Liver (tissue), 8 donors: ENCODE measurements at regions not wholly inside any gene's neighbourhood (a gene's known extent, or its start where the extent isn't known, plus 50 kb on each side); places are given as distances from the start of the nearest gene placed in this dataset.

Source experiments
- DNase-seq: peaks from one replicate; pipeline ENCODE4 v3.0.0-alpha.2; 2017; ENCODE audit warnings: low spot score
- H3K27ac ChIP-seq, 2 donors: one replicate each; pipeline ENCODE4 v1.7.0; 2013; ENCODE audit warnings: inconsistent platforms in 2 of 2, low read length in 2 of 2, control low read depth in 1 of 2, low read depth in 1 of 2, mild to moderate bottlenecking in 1 of 2
- H3K27me3 ChIP-seq, 4 donors: one replicate each; pipeline versions ENCODE4 v1.6.1 to v1.7.0; 2013; ENCODE audit warnings: low read length in 3 of 4, inconsistent platforms in 1 of 4, mild to moderate bottlenecking in 1 of 4, moderate library complexity in 1 of 4; ENCODE audit not compliant: control insufficient read depth in 4 of 4, insufficient read depth in 4 of 4
- H3K36me3 ChIP-seq, 4 donors: one replicate each; pipeline versions ENCODE4 v1.6.1 to v1.7.0; 2013; ENCODE audit warnings: low read length in 3 of 4, mild to moderate bottlenecking in 3 of 4, low read depth in 1 of 4, moderate library complexity in 1 of 4; ENCODE audit not compliant: control insufficient read depth in 4 of 4, insufficient read depth in 3 of 4
- H3K4me1 ChIP-seq, 4 donors: one replicate each; pipeline versions ENCODE4 v1.6.1 to v1.7.0; 2013; ENCODE audit warnings: low read length in 3 of 4, mild to moderate bottlenecking in 3 of 4, moderate library complexity in 1 of 4; ENCODE audit not compliant: control insufficient read depth in 4 of 4, insufficient read depth in 4 of 4
- H3K4me3 ChIP-seq, 3 donors: one replicate each; pipeline versions ENCODE4 v1.6.1 to v1.7.0; 2013; ENCODE audit warnings: low read length in 3 of 3, control low read depth in 1 of 3, low read depth in 1 of 3, mild to moderate bottlenecking in 1 of 3
- H3K9ac ChIP-seq, 2 donors: one replicate each; pipeline ENCODE4 v1.7.0; 2013; ENCODE audit warnings: low read length in 2 of 2, mild to moderate bottlenecking in 2 of 2, moderate library complexity in 2 of 2, control low read depth in 1 of 2, low read depth in 1 of 2
- H3K9me3 ChIP-seq, 4 donors: one replicate each; pipeline versions ENCODE4 v1.6.1 to v1.7.0; 2013; ENCODE audit warnings: low read length in 3 of 4; ENCODE audit not compliant: control insufficient read depth in 4 of 4
- EGR1 ChIP-seq, 2 donors: IDR thresholded peaks; 2 replicates each; pipeline ENCODE4 v1.6.1; 2016 to 2018; ENCODE audit warnings: antibody characterized with exemption in 2 of 2, low read depth in 2 of 2
- FOXA1 ChIP-seq: IDR thresholded peaks from 2 replicates; pipeline ENCODE4 v1.6.1; 2016; ENCODE audit warnings: antibody characterized with exemption
- FOXA2 ChIP-seq: IDR thresholded peaks from 2 replicates; pipeline ENCODE4 v1.6.1; 2016; ENCODE audit warnings: antibody characterized with exemption
- GABPA ChIP-seq, 2 donors: IDR thresholded peaks in 1 of 2; conservative IDR thresholded peaks in 1 of 2; 2 replicates each; pipeline ENCODE4 v1.6.1; 2016; ENCODE audit warnings: antibody characterized with exemption in 2 of 2, mild to moderate bottlenecking in 1 of 2, moderate library complexity in 1 of 2
- HNF4A ChIP-seq, 2 donors: conservative IDR thresholded peaks; 2 replicates each; pipeline ENCODE4 v1.6.1; 2016; ENCODE audit warnings: antibody characterized with exemption in 2 of 2, mild to moderate bottlenecking in 2 of 2
- HNF4G ChIP-seq: IDR thresholded peaks from 2 replicates; pipeline ENCODE4 v1.6.1; 2016; ENCODE audit warnings: antibody characterized with exemption
- JUND ChIP-seq, 2 donors: IDR thresholded peaks; 2 replicates each; pipeline ENCODE4 v1.6.1; 2016; ENCODE audit warnings: antibody characterized with exemption in 2 of 2
- RAD21 ChIP-seq, 2 donors: IDR thresholded peaks; 2 replicates each; pipeline ENCODE4 v1.6.1; 2016; ENCODE audit warnings: antibody characterized with exemption in 2 of 2, mild to moderate bottlenecking in 2 of 2
- SP1 ChIP-seq: IDR thresholded peaks from 2 replicates; pipeline ENCODE4 v1.6.1; 2018; ENCODE audit warnings: antibody characterized with exemption, mild to moderate bottlenecking
- TAF1 ChIP-seq: conservative IDR thresholded peaks from 2 replicates; pipeline ENCODE4 v1.6.1; 2016; ENCODE audit warnings: antibody characterized with exemption, mild to moderate bottlenecking
- YY1 ChIP-seq: IDR thresholded peaks from 2 replicates; pipeline ENCODE4 v1.6.1; 2016; ENCODE audit warnings: antibody characterized with exemption, mild to moderate bottlenecking
- WGBS: extraction: QIAGEN DNeasy Blood & Tissue Kit; methylation state at CpG from one replicate; pipeline ENCODE4 v1.1.7; 2013; 5-methylcytosine and 5-hydroxymethylcytosine counted together
- TF ChIP-seq, protein P1 (sequence below): IDR thresholded peaks from 2 replicates; pipeline ENCODE4 v1.6.1; 2016; ENCODE audit warnings: antibody characterized with exemption
- TF ChIP-seq, protein P2 (sequence below): IDR thresholded peaks from 2 replicates; pipeline ENCODE4 v1.6.1; 2016; ENCODE audit warnings: antibody characterized with exemption, mild to moderate bottlenecking
- TF ChIP-seq, protein P3 (sequence below): fragments of 150-350 bp; IDR thresholded peaks from 2 replicates; pipeline ENCODE4 v1.5.1; 2017; ENCODE audit warnings: improper control_type of control experiment, low read depth, low read length; ENCODE audit not compliant: missing input control
- donor health status: healthy.
- donor health status: healthy.
- donor health status: healthy.
- donor health status: healthy.
- donor health status: healthy.

DNA sequence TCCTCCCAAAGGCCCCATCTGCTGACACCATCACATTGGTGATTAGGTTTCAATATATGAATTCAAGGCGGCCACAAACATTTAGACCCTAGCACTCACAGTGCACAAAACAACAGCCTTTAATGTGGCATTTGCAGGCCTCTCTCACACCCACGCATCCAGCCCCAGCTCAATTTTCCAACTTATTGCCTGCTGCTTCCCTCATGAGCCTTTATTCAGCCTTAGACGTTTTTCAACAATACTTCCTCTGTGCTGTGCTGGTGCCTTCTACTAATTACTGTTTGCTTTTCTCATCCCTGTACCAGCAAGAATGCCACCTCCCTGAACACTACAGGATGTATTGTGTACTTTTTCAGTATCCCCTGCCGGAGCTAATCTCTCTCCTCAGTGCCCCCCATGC, 334.6 kb downstream of the GABRB3 start:
- Histone ChIP-seq H3K9ac (no peak overlapping the region), H3K27ac (no peak overlapping the region), H3K4me1 (no peaks in the 10 kb centered on the region), H3K4me3 (no peak overlapping the region), H3K27me3 (peaks cover 0 to 3% (median 0%) of the 10 kb centered on the region in 4 donors), H3K36me3 (no peaks in the 10 kb centered on the region), H3K9me3 (peaks cover 0 to 2% (median 0%) of the 10 kb centered on the region in 4 donors)
- TF ChIP-seq RAD21 (IDR thresholded peaks at IDR 0.05) (no peak), JUND (IDR thresholded peaks at IDR 0.05) (no peak), GABPA (IDR thresholded peaks at IDR 0.05 in 1 of 2, conservative IDR thresholded peaks at IDR 0.05 in 1 of 2) (no peak), FOXA1 (no peak), EGR1 (IDR thresholded peaks at IDR 0.05; ENCODE audit: low read depth in 2 of 2) (no peak)
- TF ChIP-seq, protein P1, sequence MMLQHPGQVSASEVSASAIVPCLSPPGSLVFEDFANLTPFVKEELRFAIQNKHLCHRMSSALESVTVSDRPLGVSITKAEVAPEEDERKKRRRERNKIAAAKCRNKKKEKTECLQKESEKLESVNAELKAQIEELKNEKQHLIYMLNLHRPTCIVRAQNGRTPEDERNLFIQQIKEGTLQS: no peak
- DNase-seq: no peak
- 46% methylated on average over 4 of the region's 4 CpGs for WGBS

DNA sequence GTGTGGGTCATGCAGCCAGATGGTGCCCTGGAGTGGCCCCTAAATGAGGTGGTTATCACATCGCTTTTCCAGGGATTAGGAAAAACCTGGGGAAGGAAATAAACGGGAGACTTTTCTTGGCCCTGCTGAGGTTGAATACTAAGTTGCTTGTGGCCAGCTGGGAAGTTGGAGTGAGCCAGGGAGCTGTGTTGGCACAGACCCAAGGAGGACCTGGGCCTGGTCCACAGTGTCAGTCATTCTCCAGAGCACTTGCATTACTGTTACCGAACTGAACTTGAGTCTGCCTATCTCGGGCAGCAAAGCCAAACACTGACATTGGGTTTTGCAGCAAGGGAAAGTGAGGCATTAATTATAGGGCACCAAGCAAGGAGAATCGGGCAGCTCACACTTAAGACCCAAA, 339.0 kb downstream of the GABRB3 start:
- DNase-seq: no peak
- Histone ChIP-seq H3K9ac (no peak overlapping the region), H3K4me1 (no peaks in the 10 kb centered on the region), H3K27ac (no peak overlapping the region), H3K36me3 (no peaks in the 10 kb centered on the region), H3K27me3 (no peaks in the 10 kb centered on the region), H3K4me3 (no peak overlapping the region), H3K9me3 (peaks cover 0 to 8% (median 1%) of the 10 kb centered on the region in 4 donors)
- 83% methylated on average over 5 of the region's 5 CpGs for WGBS
- TF ChIP-seq GABPA (IDR thresholded peaks at IDR 0.05 in 1 of 2, conservative IDR thresholded peaks at IDR 0.05 in 1 of 2) (no peak), HNF4A (conservative IDR thresholded peaks at IDR 0.05) (no peak), FOXA2 (no peak), TAF1 (no peak), JUND (IDR thresholded peaks at IDR 0.05) (no peak), EGR1 (IDR thresholded peaks at IDR 0.05; ENCODE audit: low read depth in 2 of 2) (no peak)
- TF ChIP-seq, protein P2, sequence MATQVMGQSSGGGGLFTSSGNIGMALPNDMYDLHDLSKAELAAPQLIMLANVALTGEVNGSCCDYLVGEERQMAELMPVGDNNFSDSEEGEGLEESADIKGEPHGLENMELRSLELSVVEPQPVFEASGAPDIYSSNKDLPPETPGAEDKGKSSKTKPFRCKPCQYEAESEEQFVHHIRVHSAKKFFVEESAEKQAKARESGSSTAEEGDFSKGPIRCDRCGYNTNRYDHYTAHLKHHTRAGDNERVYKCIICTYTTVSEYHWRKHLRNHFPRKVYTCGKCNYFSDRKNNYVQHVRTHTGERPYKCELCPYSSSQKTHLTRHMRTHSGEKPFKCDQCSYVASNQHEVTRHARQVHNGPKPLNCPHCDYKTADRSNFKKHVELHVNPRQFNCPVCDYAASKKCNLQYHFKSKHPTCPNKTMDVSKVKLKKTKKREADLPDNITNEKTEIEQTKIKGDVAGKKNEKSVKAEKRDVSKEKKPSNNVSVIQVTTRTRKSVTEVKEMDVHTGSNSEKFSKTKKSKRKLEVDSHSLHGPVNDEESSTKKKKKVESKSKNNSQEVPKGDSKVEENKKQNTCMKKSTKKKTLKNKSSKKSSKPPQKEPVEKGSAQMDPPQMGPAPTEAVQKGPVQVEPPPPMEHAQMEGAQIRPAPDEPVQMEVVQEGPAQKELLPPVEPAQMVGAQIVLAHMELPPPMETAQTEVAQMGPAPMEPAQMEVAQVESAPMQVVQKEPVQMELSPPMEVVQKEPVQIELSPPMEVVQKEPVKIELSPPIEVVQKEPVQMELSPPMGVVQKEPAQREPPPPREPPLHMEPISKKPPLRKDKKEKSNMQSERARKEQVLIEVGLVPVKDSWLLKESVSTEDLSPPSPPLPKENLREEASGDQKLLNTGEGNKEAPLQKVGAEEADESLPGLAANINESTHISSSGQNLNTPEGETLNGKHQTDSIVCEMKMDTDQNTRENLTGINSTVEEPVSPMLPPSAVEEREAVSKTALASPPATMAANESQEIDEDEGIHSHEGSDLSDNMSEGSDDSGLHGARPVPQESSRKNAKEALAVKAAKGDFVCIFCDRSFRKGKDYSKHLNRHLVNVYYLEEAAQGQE: no peak
- TF ChIP-seq, protein P3, sequence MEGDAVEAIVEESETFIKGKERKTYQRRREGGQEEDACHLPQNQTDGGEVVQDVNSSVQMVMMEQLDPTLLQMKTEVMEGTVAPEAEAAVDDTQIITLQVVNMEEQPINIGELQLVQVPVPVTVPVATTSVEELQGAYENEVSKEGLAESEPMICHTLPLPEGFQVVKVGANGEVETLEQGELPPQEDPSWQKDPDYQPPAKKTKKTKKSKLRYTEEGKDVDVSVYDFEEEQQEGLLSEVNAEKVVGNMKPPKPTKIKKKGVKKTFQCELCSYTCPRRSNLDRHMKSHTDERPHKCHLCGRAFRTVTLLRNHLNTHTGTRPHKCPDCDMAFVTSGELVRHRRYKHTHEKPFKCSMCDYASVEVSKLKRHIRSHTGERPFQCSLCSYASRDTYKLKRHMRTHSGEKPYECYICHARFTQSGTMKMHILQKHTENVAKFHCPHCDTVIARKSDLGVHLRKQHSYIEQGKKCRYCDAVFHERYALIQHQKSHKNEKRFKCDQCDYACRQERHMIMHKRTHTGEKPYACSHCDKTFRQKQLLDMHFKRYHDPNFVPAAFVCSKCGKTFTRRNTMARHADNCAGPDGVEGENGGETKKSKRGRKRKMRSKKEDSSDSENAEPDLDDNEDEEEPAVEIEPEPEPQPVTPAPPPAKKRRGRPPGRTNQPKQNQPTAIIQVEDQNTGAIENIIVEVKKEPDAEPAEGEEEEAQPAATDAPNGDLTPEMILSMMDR: no peak
- TF ChIP-seq, protein P1: no peak

DNA sequence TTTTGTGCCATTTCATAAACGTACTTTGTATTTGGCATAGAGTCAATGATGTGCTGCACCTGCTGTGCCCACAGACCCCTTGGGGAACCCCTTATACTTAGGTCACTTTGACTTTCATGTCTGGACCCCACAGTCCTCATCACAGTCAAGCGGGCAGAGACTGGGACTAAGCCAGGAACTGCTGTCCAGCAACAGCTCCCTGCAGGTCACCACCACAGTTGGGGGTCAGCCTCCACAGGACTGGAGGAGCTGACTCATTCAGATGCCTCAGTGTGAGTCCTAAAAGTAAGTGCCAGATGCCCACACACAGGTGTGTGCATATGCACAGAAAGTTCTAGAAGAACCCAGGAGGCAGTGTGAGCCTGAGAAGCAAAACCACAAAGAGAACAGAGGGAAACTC, 339.8 kb downstream of the GABRB3 start:
- H3K27ac ChIP-seq: no peak overlapping the region

More for the DNA sequence above, 339.8 kb downstream of the GABRB3 start:
- no peaks in the 10 kb centered on the region for H3K36me3 ChIP-seq
- 70% methylated on average over 2 of the region's 2 CpGs for WGBS
- no peaks in the 10 kb centered on the region for H3K4me1 ChIP-seq
- no peak overlapping the region for H3K4me3 ChIP-seq
- H3K9me3 ChIP-seq: peaks cover 0 to 8% (median 1%) of the 10 kb centered on the region in 4 donors
- no peak overlapping the region for H3K9ac ChIP-seq
- no peak for DNase-seq
- TF ChIP-seq HNF4G (no peak), SP1 (no peak), YY1 (no peak), FOXA1 (no peak), HNF4A (conservative IDR thresholded peaks at IDR 0.05) (no peak)
- TF ChIP-seq, protein P3: no peak
- TF ChIP-seq, protein P2: no peak
- no peaks in the 10 kb centered on the region for H3K27me3 ChIP-seq
